HG03558 (cell line): ENCODE measurements at regions not wholly inside any gene's neighbourhood (a gene's known extent, or its start where the extent isn't known, plus 50 kb on each side); places are given as distances from the start of the nearest gene placed in this dataset.

ENCODE experiments used
- ATAC-seq: cut with Tn5 transposase; IDR thresholded peaks from one replicate; pipeline ENCODE4 v1.9.1; 2021; ENCODE audit warnings: moderate number of reproducible peaks; ENCODE audit not compliant: unreplicated experiment; ENCODE audit errors: extremely low read depth

DNA sequence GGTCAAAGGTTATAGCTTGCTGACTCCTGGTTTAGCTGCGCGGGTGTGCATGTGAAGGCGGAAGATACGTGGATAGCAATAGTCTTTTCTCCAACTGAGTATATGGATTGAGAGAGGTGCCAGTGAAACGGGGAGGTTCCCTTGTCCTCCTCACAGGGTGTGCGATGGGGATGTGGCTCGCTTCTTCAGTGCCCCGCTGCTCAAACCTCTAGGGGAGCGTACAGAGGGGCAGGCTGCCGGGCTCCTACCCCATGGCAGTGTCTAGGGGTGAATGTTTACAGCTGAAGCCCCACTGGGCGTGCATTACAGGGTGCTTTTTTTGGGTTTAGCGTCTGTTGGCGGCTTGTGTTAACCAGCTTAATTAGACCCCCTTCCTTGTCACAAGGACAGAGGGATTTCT is 438.5 kb downstream of the CCSER2 start:
- ATAC-seq, result no peak

DNA sequence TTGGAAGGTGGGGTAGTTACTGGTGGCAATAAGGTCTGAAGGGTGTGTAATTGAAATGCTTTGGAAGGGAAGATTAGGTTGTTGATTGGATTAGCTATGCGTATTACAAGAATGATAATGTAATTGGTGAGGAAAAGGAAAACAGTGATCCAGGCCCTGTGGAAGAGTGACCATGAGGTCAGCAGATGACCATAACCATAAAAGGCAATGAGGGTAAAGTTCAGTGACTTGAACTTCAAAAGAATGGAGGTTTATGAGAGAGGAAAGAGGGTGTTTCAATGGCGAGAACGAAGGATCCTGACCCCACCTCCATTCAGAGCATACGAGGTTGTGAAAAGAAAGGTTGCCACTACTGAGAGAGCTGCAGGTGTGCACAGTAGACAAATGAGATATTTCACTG is 439.7 kb downstream of the CCSER2 start:
- no peak for ATAC-seq

DNA sequence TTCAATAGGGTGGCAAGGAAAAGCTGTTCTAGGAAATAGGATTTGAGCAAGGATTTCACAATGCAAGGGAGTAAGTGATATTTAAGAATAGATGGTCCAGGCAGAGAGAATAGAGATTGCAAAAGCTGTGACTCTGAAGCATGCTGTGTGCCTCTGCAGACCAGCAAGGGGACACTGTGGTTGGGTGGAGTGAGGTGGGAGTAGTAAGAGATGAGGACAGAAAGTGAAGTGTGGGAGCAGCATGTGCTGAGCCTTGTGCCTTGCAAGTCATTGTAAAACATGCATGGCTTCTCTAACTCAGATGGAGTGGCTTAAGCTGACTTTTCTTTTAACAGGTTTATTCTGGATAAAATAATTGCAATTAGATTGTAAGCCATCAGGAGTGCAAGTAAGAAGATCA is 442.4 kb downstream of the CCSER2 start:
- no peak for ATAC-seq

DNA sequence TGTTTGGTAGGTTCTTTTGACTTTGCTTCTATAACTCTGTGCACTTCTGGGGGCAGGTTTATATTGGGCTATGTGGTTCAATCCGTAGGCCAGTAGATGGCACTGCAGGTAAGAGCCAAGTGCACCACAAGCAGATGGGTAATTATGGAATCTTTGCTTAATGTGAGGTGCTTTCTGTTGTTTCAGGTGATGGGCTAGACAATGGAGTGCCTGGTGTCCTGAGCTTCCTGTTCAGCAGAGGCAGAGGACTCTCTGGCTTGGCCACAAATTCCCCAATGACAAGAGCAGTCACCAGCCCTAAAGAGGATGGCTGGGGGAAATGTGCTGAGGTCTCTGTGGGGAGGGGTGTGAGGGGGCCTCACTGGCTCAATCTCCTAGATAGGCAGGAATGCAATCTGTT is 455.0 kb downstream of the CCSER2 start:
- peak; percentile 62 for ATAC-seq

DNA sequence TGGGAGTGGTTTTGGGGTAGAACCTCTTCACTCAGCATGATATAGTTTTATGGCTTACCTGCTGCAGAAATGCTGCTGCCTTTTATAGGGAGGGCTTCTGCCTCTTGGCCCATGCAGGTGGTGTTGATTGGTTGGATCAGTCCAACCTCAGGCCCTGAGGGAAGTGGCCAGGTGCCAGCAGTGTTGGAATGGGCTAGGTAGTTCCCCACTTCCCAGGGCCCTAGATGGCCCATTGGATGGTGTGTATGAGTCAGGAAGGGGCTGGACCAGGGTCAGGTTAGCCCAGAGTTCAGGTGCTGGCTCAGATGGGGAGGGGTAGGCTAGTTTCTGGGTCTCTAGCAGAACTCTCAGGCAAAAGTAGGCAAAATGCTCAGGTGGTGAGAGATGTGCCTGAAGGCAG is 455.5 kb downstream of the CCSER2 start:
- ATAC-seq, result no peak

DNA sequence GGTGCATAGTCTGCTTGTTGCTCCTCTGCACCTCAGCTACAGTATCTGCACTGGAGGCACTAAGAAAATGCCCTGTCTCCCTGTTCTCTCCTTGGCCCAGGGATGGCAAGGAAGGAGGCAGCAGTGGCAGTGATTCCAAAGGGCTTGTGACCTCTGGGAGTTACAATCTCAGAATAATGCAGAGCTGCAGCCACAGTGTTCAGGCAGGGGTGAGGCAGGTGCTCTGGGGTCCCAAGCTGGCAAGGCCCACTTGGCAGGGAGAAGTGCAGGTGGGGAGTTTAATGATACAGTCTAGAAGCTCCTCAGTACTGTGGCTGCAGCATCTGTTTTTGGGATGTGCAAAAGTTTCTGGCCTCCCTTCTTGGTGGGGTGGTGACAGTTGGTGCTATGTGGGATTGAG is 456.4 kb downstream of the CCSER2 start:
- no peak for ATAC-seq

DNA sequence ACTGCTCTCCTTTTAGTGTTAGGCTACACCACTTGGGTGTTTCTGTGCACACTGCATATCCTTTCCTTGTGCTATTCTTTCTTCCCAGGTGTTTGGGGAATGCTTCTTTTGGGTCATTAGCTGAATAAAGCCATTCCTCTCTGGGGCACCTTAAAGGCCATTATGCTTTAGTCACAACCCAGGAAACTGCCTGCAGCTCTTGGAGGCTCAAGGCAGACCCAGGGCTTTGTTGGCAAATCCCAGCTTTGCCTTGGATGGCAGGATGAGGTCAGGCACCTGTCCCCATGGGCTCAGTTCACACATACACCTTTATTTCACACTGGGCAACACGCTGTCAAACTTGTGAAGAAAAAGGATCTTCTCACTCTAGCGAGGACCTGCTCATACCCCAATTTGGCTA is 460.6 kb downstream of the CCSER2 start:
- ATAC-seq, result no peak

DNA sequence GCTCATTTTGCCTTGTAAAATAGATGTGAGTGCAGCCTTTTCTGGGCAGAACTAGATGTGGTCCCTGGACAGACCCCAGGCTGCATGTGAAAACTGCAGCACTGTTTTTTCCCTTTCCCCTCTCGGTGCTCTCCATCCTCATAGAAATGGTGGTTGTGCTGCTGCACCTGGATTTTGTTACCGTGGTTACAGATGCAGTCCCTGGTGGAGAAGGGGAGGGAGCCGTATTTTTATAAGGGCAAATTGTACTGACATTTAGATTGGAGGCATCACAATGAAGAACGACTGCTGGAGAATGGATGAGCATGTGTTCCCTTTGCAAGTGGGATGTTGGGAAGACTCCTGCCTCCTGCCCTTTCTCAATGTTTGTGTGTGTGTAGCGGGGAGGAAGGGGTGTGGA is 469.9 kb downstream of the CCSER2 start:
- no peak for ATAC-seq

DNA sequence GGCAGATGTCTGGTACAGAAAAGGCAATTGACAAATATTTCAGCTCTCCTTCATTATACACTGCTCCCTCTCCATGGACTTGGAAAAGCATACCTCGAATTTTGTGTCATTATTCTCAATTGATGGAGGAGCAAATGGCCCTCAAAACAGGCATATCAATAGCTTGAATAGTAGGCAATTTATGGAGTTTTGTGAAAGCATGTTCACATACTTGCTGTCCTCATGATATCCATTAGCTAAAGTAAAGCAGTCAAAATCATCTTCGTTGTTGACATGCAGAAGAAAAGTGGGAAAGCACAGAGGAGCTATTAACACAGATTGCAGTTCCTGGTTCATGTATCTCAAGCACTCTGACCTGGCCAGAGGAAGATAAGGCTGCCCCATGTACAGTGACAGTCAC is 472.8 kb downstream of the CCSER2 start:
- ATAC-seq, result no peak

DNA sequence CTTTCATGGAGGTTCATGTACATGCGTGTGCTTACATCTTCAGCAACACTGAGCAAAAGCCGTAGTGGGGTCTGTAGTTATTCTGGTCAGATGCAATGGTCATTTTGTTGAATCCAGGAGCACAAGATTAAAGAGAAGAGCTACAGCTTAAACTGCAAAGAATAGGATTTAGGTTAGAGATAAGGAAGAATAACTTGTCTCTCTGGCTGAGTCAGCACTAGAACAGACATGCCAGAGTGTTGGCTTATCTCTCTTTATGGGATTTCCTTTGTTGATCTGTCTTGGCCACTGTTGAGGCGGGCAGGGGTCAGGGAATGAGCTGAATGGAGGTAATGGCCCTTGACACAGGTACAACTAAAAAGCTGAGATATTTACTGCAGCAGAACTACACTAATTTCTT is 473.5 kb downstream of the CCSER2 start:
- no peak for ATAC-seq

DNA sequence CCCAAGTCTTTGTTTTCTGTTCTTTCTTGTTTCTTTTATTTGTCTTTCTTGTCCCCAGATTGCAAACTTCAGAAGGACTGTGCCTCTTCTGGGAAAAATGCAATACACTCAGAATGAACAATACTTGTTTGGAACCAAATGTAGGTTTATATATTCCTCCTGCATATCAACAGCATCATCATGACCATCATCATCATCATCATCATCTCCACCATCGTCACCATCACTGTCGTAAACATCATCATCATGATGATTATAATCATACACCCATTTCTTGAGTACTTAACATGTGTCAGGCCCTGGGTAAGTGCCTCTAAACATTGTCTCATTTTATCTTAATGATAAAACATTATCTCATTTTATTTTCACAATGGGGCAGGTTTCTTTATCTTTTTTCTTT is 476.8 kb downstream of the CCSER2 start:
- ATAC-seq, result no peak

DNA sequence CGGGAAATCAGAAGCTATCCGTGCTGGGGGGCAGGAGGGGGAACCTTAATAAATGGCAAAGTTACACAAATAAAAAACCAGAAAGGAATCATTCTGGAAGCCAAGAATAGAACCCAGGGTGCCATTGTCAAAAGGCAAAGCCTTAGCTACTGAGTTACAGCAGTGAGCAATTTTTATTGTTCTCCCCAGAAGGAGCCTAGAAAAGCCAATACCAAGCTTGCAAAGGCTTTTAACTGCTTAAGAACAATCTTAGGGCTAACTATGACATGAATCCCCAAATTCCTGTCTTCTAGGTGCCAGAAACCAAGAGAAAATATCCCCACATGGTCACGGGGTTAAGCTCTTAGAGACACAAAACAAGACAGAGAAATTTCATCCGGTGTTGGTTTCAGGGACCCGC is 482.7 kb downstream of the CCSER2 start:
- ATAC-seq, result no peak

DNA sequence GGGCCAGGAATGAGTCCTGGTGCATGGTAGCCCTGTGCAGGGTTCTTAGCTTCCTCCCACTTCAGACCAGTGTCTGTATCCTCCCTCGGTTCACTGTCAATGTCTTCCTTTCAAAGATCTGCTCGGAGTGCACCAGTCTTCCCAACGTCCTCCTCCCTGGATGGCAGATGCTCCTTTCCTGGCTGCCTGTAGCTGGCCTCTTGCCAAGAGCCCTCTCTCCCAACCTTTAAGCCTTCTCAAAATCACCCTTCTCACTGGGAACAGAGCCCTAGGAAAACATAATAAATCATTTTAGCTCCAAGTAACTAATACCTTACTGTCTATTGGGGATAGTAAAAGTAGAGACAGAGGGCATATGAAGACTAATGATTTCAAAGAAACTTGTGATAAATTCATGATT is 490.6 kb downstream of the CCSER2 start:
- ATAC-seq, result no peak

DNA sequence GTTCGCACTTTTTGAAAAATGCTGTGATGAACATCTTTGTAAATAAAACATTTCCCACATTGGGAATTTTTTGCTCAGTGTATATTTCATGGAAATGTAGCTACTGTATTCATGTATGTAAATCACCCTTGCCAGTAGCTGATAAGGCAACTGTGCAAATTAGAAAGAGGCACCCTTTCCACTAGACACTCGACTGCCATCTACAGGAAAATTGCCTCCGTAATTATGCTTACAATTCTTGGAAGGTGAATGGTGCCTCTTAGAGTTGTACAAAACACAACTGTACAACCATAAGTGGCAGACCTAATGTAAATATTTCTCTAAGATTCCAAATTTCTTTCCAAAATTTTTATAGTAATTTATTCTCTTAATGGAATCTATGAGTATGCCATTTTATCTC is 491.7 kb downstream of the CCSER2 start:
- ATAC-seq, result no peak

DNA sequence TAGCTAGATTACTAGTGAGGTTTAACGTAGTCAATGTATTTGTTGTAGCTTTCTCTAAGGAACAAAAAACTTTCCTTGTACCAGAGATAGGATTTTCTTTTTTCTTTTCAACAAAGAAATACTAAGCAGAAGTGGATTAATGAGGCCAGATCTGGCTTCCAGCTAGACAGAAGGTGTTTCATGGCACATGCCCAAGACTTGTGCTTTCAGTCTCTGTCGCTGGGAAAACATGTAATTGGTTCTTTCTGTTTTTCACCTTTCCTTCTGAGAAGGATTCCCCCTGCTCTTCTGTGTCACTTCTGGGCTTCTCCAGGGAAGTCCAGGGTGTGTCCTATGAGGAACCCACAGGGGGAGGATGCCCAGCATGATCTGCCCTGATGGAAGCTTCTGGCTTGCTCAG is 492.2 kb downstream of the CCSER2 start:
- ATAC-seq, result no peak

DNA sequence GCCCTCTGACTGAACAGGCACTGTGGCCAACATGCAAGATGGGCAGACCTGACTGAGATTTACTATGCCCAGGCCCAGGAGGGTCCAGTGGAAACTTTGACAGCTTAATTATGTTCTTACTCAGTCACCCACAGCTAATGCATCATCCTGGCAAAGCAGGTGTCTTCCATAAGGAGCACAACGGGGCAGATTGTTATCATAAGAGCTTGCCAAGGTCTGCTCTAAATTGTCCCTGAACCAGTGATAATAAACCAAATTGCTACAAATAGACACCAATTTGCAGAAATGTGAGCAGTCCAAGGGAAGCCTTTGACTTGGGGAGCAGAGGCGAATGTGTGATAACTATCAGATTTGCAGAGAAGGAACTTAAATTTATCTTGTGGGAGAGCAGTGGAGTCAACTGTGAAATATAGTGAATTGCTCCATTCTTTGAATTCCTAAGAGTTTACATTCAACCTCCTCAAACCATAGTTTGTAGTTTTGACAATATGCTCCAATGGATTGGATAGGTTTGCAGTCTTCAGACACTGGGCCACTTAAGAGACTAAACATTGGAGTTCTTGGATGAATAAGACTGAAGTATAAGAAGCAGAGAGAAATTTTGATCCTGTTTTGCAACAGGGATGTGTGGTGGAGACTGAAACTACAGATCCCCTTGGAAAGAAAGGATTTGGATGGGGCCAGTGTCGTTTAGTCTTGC is 494.7 kb downstream of the CCSER2 start:
- ATAC-seq, result no peak

DNA sequence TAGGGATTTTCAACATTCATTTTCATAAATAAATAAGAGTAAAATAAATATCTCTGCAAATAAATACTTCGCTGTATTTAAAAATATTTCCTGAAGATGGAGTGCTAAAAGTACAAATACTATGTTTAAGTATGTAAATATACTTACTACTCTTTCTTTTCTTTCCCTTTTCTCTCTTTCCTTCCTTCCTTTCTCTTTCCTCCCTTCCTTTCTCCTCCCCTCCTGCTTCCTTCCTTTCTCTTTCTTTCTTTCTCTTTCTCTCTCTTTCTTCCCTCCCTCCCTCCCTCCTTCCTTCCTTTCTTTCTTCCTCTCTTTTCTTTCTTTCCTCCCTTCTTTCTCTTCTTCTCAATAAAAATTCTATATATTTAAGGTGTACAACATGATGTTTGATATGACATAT is 496.1 kb downstream of the CCSER2 start:
- no peak for ATAC-seq

DNA sequence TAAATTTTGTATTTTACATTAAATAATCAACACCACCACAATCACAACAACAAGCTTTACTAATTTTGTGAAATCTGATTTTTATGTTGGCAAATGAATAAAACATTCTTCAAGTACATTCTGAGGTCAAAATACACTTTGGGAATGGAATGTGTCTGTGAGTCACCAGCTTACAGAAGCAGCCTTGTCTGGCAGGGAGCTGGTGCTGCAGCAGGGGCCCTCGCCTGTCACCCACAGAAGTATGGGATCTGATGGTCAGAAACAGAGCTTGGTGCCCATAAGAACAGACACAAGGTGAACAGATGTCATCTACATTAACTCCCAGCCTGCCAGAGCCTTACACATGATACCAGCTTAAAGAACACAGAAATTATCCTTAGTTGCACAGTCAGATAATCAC is 496.9 kb downstream of the CCSER2 start:
- no peak for ATAC-seq

DNA sequence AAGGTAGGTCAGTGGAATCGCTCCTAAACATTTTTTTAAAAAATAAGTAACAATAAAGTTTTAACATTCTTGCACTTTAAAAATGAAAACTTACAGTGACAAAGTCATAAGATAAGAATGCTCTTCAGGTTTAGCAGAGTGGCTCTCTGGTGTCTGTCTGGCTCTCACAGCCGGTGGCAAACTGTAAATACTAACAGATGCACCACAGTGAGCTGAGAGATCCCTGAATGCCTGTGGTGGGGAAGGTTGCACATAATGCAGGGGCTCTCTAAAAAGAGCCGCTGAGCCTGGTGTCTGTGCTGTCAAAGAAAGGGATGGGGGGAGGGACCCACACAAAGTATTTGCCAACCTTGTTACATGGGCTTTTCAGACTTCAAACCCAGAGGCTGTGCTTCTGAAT is 498.3 kb downstream of the CCSER2 start:
- ATAC-seq, result no peak

DNA sequence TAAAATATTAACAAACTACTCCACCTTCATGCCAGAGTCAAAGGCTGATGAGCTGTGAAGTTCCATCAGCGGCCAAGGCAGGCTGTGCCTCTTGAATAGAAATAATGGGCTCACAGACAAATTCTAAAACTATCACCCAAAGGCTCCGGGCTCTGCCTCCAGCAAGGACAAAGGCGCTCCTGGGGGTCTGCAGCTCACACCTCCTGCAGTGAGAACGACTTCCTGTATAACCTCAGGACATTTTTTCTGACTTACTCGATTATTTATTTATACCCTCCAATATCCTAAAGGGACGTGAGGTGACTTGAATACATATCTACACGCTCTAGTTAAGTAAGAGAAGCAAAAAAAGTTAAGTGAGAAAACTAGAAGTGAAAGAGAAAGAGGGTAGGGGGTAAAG is 500.7 kb downstream of the CCSER2 start:
- ATAC-seq, result no peak

DNA sequence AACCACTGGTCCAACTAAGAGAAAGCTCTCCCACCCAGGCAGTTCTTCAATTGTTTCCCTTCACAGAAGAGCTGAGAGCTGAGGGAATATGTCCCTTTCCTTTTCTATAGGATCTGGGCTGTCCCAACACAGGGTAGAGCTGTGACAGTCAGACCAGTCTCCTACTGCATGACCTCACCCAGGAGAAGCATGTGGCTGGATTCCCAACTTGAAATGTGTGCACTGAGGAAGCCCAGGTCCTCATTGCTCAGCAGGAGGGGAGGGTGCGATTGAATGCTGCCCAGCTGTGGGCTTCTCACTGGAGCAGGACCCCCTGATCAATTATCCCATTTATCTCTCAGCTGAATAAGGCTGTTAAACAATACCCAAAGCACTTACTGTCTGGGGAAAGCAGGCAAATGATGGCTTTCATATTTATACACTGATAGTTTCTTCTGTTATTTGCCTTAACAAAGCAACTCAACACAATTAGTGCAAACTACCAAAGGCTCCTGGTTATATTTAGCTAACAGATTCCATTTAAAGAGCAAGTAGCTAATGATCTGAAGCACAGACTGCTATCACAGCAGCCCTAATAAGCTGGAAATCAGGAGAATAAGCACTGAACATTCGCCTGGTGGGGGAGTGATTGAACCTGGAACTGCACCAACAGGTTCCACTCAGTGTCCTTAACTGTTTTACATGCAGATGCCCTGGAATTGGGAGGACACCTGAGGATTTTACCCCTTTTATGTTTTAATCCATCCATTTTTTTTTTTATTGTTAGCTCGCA is 508.8 kb downstream of the CCSER2 start:
- no peak for ATAC-seq

DNA sequence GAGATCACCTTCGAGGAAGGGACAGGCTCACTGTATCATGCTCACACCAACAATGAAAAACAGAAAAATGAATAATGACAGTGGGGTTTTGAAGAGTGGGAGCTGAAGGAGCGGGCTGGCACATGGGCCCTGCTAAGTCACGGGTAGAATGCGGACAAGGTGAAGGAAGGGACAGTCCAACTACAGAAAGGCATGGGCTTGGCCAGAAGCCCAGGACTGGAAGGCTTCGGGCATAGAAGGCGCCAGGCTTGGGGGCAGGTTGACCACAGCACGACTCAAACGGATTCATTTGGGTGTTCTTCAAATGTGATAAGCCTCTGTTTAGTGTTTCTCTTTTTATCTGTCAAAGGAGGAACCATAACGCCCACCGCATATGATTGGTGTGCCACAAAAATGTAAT is 509.5 kb downstream of the CCSER2 start:
- ATAC-seq, result no peak
